ENCODE measurements at regions not wholly inside any gene's neighbourhood (a gene's known extent, or its start where the extent isn't known, plus 50 kb on each side); places are given as distances from the start of the nearest gene placed in this dataset.
"Not testable (repeated sequence)": the region's sequence is repeated elsewhere in the genome, so short reads cannot be mapped to it uniquely, and the experiment has no call there.

DNA sequence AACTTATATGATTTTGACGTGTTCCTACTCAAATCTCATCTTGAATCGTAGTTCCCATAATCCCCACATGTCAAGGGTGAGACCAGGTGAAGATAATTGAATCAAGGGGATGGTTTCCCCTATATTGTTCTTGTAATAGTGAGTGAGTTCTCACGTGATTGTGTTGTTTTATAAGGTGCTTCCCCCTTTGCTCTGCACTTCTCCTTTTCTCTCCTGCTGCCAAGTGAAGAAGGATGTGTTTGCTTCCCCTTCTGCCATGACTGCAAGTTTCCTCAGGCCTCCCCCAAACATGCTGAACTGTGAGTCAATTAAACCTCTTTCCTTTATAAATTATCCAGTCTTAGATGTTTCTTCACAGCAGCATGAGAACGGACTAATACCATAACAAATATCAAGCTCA lies 83.2 kb downstream of the MANEA start:
- no peak for DNase-seq (ENCODE audit: low spot score)

DNA sequence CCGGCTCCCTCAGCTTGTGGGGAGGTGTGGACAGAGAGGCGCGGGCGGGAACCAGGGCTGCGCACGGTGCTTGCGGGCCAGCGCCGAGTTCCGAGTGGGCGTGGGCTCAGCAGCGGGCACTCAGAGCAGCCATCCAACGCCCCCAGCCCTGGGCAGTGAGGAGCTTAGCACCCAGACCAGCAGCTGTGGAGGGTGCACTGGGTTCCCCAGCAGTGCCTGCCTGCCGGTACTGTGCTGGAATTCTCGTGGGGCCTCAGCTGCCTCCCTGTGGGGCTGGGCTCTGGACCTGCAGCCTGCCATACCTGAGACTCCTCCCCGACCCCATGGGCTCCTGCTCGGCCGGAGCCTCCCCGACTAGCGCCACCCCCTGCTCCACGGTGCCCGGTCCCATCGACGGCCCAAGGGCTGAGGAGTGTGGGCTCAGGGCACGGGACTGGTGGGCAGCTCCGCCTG lies 92.7 kb downstream of the MANEA start:
- DNase-seq (ENCODE audit: low spot score), result no peak

DNA sequence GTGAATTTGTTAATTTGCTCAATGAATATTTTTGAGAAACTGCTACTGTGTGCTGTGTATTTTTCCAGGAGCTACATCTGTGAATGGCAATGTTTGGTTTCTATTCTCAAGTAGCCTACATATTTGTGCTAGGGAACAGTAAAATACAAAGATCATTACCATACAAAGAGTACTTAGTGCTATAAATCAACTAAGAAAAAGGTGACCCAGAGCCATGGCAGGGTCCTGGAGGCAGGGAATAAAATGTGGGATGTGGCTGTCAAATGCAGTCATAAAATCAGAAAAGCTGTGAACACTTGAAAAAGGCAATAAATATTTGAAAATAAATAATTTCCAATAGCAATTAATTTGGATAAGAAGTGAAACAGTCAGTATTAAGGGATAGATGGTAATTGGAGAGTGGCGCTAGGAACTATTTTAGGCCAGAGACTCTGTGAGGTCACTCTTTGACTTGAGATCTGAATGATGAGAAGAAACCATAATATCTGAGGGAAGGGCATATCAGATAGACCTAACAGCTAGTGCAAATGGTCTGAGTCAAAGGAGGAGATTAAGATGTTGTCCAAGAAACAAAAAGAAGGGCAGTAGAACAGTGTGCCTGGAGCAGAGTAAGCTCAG lies 98.8 kb downstream of the MANEA start:
- no peak for DNase-seq (ENCODE audit: low spot score)

DNA sequence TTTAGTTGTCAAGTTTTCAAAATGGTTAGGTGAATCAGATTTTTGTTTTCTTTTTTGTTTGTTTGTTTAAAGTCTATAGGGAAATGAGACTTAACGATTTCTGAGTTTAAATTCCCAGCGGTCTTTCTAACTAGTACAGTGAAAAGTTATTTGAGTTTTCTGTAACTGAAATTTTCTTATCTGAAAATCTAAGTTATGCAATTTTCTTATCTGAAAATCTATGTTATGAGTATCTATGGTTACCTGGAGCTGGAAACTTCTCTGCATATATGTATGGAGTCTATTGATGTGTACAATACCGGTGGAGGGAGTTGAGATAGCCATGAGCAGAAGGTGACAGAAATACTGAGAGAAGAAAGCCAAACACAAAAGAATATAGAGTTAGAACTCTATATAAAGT lies 102.6 kb downstream of the MANEA start:
- no peak for DNase-seq (ENCODE audit: low spot score)

DNA sequence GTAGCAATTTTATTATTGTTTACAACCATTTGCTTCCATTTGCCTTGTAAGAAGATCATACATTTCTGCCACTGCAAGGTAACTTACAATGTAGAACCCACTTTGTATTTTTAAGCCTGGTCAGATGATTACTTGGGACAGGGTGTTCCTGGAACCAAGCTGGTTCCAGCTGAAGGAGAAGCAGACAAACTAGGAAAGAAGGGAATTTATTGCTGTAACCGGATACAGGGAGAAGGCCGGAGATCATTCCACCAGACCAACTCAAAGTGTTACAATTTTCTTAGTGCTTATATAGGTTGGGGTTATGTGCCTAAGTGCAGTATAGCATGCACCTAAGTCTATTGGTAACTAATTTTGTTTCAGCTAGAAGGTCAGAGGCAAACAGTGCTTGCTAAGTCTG lies 104.4 kb downstream of the MANEA start:
- no peak for DNase-seq (ENCODE audit: low spot score)

DNA sequence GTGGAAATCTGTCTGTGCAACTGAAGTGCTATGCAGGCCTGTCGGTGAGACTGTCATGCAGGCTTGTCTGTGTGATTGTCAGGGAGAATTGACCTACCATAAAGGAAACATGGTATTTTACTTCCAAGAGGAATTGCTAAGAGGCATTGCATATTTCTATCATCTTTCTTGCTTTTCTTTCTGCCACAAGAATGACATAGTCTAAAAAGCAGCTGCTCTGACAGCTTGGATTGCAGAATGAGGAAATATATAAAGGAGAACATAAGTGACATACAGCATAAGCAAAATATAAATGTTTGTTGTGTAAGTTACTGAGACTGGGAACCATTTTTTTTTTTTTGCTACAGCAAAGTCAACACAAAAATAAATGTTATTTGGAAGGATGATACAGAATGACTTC lies 105.1 kb downstream of the MANEA start:
- DNase-seq (ENCODE audit: low spot score), result no peak

DNA sequence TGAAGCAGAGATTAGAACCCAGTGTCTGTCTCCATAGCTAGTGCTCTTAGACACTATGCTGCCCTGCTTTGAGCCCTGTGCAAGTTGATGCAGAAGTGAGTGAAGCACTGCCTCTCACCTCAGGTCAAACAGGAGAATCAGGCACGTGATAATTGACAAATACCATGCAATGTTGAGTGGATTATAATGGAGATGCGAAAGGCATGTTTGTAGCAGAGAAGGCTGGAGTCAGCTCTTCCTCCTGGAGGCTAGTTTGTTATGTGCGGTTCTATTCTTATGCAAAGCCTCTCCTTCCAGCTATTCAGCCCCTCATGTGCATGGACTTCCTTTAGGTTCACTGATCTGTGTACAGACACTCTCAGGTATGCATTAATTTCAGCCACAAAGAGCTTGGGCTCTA lies 108.5 kb downstream of the MANEA start:
- no peak for DNase-seq (ENCODE audit: low spot score)

DNA sequence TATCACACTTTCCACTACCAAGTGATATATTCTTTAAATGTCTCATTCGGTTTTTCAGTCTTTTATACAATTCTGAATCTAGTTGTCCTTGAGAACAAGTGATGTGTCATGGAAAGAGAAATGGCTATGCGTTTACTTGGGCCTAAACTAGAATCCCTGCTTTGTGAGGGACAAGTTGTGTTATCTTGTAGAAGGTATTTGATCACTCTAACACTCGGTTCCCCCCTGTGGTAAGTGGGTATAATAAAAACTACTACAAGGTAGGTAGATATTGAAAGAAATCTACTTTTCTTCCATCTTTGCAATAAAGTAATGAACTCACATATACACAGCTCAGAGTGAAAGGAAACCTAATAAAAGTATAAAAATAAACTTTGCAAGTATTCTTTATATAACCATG lies 108.9 kb downstream of the MANEA start:
- DNase-seq (ENCODE audit: low spot score), result no peak

DNA sequence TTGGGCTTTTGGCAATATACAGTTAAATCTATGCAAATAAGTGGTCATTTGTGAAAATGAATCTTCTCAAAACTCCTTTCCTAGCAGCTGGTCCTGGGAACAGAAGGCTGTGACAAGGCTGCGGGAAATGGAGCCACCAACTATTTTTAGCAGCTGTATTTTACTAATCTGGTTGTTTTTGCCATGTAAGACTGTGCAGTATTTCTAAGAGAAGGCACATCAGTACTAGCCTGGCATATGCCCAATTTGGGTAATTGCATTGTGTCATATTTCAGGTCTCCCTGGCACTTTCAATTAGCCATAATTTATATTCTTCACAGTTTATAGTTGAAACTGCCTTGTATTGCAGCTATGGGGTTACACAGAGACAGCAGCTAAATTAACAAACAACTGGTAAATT lies 109.6 kb downstream of the MANEA start:
- no peak for DNase-seq (ENCODE audit: low spot score)

DNA sequence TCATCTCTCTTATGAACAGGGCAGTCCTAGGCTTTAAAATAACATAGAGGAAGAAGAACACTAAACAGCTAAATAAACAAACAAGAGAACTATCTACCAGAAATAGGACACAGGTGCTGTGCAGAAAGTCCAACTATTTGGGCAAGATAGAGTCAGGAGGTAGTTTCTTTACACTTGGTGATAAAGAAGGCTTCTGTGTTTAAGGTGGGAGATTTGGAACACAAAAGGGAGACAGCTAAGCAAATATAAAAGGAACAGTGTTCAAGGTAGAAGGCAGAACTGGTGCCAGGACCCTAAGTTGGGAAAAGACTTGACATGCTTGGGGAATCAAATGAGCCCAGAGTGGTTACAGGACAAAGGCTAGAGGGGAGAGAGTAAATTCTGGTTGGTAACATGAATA lies 110.5 kb downstream of the MANEA start:
- no peak for DNase-seq (ENCODE audit: low spot score)

DNA sequence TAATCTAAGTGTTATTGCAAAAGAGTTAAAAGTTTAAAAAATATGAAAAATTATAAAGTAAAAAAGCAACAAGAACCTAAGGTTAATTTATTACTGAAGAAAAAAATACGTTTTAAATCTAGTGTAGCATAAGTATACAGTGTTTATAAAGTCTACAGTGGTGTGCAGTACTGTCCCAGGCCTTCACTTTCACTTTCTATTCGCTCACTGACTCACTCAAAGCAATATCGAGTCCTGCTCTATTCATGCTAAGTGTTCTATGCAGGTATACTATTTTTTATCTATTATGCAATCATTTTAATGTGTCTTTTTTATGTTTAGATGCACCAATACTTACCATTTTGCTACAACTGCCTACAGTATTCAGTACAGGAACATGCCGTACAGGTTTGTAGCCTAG lies 113.0 kb downstream of the MANEA start:
- no peak for DNase-seq (ENCODE audit: low spot score)

DNA sequence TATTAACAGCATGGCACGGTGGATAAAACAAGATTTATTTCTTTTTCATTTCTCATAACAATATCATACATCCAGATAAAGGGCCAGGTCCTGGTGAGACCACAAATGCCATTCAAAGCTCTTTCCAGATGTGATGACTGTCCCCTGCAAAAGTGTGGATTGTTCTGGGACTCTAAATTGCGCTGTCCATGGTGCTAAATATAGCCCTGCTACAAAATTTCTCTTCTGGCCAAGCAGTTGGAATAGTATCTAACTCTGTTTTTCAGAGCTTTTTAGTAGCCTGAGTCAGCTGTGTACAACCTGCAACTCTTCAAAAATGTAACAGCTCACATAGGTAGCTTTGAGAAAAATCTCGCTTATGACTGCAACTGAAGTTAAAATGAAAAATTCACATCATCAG lies 115.8 kb downstream of the MANEA start:
- no peak for DNase-seq (ENCODE audit: low spot score)

DNA sequence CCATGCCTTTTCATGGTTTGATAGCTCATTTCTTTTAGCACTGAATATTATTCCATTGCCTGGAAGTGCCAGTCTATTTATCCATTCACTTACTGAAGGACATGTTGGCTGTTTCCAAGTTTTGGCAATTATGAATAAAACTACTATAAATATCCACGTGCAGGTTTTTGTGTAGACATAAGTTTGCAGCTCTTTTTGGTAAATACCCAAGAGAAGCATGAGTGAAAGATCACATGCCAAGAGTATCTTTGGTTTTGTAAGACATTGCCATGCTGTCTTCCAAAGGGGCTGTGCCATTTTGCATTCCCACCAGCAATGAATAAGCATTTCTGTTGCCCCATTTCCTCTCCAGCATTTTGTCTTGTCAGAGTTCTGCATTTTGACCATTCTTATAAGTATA lies 120.9 kb downstream of the MANEA start:
- no peak for DNase-seq (ENCODE audit: low spot score)

DNA sequence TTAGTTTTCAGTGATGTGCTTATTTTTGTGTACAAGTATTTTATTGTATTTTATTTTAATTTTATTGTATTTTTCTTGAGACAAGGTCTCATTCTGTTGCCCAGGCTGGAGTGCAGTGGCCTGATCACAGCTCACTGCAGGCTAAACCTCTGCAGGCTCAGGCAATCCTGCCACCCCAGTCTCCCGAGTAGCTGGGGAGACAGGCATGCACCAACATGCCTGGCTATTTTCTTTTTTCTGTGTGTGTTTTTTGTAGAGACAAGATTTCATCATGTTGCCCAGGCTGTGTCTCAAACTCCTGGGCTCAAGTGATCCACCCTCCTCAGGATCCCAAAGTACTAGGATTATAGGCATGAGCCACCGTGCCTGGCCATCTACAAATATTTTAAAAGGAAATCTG lies 146.3 kb downstream of the MANEA start:
- DNase-seq (ENCODE audit: low spot score), result no peak

DNA sequence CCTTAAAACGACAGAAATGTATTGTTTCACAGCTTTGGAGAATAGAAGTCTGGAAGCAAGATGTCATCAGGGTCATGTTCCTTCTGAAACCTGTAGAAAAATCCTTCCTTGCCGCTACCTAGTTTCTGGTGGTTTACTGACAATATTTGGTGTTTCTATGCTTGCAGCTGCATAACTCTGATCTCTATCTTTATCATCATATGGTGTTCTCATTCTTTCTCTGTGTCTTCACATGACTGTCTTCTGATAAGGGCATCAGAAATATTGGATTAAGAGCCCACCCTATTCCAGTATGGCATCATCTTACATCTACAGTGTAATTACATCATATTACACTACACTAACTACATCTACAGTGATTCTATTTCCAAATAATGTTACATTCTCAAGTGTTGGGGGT lies 148.0 kb downstream of the MANEA start:
- no peak for DNase-seq (ENCODE audit: low spot score)

DNA sequence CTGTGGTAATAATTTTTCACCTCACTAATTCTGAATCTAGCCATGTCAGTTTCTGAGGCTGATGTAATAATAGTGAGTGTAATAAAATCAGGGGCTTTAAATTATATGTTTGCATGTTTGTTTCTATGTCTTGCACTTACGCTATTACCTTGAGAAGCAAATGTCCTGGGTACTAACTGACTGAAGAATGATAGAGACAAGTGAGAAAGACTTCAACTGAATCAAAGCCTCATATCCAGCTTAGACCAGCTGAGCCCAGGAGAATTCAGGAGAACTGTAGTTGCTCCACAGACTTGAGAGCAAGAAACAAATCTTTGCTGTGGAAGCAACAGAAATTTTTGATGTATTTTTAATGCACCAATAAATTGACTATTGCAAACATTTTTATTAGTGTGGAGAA lies 162.8 kb downstream of the MANEA start:
- no peak for DNase-seq (ENCODE audit: low spot score)

DNA sequence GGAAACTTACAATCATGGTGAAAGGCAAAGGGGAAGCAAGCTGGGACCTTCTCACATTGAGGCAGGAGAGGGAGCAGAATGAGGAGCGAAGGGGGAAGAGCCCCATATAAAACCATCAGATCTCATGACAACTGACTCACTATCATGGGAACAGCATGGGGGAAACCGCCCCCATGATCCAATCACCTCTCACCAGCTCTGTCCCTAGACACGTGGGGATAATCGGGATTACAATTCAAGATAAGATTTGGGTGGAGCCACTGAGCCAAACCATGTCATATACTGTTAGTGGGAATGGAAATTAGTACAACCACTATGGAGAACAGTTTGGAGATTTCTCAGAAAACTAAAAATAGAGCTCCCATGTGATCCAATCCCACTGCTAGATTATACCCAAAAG lies 163.7 kb downstream of the MANEA start:
- no peak for DNase-seq (ENCODE audit: low spot score)

DNA sequence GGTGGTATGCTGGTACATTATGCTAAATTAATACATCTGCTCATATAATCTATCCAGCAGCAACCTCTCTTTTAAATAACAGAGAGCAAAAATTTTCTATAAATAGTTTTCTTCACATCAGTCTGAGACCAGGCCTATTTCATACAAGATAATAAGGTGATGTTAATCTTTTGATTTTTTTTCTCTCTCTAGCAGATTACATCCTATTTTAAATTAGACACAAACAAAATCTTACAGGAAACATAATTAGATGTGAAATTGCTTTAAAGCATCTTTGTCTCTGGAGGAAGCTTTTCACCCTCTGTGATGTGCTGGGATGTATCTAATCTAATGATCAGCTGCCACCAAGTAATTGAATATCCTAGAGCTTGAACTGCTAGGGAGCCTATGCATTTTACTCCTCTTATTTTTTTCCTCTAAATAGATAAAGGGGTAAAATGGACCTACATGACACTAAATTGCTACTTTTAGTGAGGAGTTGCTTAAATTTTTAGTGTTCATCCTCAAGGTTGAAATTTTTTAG lies 165.5 kb downstream of the MANEA start:
- DNase-seq (ENCODE audit: low spot score), result no peak

DNA sequence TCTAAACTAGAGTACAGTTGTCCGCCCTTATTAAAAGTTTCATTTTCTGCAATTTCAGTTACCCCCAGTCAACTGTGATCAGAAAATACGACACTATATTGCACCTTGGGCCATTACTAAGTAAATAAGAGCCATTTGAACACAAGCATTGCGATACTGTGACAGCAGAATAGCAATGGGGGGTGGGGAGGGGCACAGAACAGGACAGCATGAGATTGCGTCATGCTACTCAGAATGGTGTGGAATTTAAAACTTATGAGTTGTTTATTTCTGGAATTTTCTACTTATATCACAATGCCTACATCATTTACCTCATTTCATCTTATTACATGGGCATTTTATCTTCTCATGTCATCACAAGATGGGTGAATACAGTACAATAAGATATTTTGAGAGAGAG lies 166.3 kb downstream of the MANEA start:
- no peak for DNase-seq (ENCODE audit: low spot score)

DNA sequence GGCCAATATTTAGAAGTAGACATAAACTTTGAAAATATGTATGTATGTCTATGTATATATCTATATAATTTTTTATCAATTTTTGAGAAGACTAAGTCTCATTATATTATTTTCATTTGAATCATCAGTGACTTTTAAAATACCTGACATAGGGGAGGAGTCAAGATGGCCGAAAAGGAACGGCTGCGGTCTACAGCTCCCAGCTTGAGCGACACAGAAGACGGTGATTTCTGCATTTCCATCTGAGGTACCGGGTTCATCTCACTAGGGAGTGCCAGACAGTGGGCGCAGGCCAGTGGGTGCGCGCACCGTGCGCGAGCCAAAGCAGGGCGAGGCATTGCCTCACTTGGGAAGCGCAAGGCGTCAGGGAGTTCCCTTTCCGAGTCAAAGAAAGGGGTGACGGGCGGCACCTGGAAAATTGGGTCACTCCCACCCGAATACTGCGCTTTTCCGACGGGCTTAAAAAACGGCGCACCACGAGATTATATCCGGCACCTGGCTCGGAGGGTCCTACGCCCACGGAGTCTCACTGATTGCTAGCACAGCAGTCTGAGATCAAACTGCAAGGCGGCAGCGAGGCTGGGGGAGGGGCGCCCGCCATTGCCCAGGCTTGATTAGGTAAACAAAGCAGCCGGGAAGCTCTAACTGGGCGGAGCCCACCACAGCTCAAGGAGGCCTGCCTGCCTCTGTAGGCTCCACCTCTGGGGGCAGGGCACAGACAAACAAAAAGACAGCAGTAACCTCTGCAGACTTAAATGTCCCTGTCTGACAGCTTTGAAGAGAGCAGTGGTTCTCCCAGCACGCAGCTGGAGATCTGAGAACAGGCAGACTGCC lies 181.1 kb downstream of the MANEA start:
- not testable (repeated sequence) for DNase-seq (ENCODE audit: low spot score)

DNA sequence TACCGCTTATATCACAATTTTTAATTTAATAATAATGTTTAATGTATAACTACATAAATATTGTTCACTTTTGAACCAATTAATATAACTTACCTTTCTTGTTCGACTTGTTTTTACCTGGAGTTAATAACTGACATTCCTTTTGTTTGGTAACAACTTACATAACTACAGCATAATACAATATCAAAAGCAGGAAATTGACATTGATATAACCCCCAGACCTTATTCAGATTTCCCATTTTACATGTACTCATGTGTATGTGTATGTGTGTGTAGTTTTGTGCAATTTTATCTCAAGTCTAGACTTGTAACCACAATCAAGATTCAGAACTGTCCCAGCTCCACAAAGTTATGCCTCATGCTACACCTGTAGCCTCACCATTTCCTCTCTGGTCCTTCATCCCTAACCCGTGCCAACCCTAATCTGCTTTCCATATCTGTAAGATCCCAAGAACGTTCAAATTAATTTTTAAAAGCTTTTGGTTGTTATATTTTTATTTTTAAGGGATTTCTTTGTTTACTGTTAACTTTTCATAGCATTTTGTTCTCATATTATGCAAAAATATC lies 190.6 kb downstream of the MANEA start:
- DNase-seq (ENCODE audit: low spot score), result no peak

DNA sequence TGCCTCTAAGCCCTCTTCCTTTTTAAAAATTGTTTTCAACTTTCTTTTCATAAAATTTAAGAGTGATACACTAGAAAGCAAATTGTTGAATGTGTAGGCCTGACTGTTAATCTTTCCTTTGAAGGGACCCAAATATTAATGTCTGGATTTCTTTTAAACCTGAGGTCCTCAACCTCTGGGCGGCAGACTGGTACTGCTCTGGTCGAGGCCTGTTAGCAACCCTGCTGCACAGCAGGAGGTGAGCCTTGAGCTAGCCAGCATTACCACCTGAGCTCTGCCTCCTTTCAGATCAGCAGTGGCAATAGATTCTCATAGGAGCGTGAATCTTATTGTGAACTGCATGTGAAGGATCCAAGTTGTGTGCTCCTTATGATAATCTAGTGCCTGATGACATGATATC lies 191.2 kb downstream of the MANEA start:
- DNase-seq (ENCODE audit: low spot score), result no peak

DNA sequence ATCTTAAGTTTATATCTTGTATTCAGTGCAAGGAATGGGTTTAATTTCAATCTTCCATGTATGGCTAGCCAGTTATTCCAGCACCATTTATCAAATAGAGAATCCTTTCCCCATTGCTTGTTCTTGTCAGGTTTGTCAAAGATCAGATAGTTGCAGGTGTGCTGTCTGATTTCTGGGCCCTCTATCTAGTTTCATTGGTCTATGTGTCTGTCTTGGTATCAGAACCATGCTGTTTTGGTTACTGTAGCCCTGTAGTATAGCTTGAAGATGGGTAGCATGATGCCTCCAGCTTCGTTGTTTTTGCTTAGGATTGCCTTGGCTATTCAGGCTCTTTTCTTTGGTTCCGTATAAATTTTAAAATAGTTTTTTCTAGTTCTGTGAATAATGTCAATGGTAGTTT lies 200.0 kb downstream of the MANEA start:
- no peak for DNase-seq (ENCODE audit: low spot score)
